HCT116 (cell line): ENCODE measurements at regions not wholly inside any gene's neighbourhood (a gene's known extent, or its start where the extent isn't known, plus 50 kb on each side); places are given as distances from the start of the nearest gene placed in this dataset.

Source experiments
- ATAC-seq: fragments of 200-7000 bp; cut with Tn5 transposase; 2 replicates; pipeline ENCODE4 v1.9.1; 2020; ENCODE audit warnings: mild to moderate bottlenecking, moderate library complexity
- BruUV-seq: library from RNA; stranded (reverse); fragments of 400-500 nt; replicated peaks from 2 replicates; lab custom pipeline; 2021; lab: Mats Ljungman, UMichigan
- CTCF ChIA-PET: fragments of 300-600 bp; sonication (Branson Sonifier 250); formaldehyde crosslinking; loops from one replicate; lab custom pipeline; 2021; ENCODE audit warnings: antibody characterized with exemption; lab: Charles Lee
- POLR2A ChIA-PET: fragments of 300-600, 350-600 bp; sonication (Branson Sonifier 250); formaldehyde crosslinking; loops from one replicate; lab custom pipeline; 2021; ENCODE audit warnings: antibody characterized with exemption; lab: Charles Lee
- RAD21 ChIA-PET, 2 experiments: fragments of 300-600 bp; sonication (Branson Sonifier 250); formaldehyde crosslinking; loops; one replicate each; lab custom pipeline; 2023; ENCODE audit warnings: low total read pairs in 2 of 2; ENCODE audit not compliant: uncharacterized antibody in 2 of 2, unreplicated experiment in 2 of 2, low non-redundant PET in 1 of 2; lab: Charles Lee
- DNase-seq: peaks from one replicate; pipeline ENCODE4 v3.0.0-alpha.2; 2010; ENCODE audit warnings: low read depth, low spot score
- H2AFZ ChIP-seq: fragments of 200-600 bp; shearing (Covaris generic), sonication (generic); 2 replicates; pipeline ENCODE4 v1.6.1; 2017; ENCODE audit warnings: low read depth, mixed run types, mixed read lengths, antibody characterized with exemption, low read length; ENCODE audit not compliant: poor library complexity, severe bottlenecking
- H3K27ac ChIP-seq: 2 replicates; pipeline ENCODE4 v1.5.1; 2012; ENCODE audit warnings: low read depth, low read length
- H3K27me3 ChIP-seq: fragments of 200-600 bp; sonication (generic); 2 replicates; pipeline ENCODE4 v1.6.1; 2016; ENCODE audit warnings: mixed run types, low read length, mixed read lengths; ENCODE audit not compliant: insufficient read depth
- H3K36me3 ChIP-seq, 2 experiments: fragments of 200-500 bp in 1 of 2; fragments of 200-600 bp in 1 of 2; sonication (Bioruptor generic) in 1 of 2; sonication (generic) in 1 of 2; 2 replicates each; pipeline versions ENCODE4 v1.5.1 to v1.6.1; 2014 to 2016; ENCODE audit warnings: low read length in 2 of 2, inconsistent platforms in 1 of 2, mixed read lengths in 1 of 2, mixed run types in 1 of 2; ENCODE audit not compliant: insufficient read depth in 2 of 2, control insufficient read depth in 1 of 2
- H3K4me1 ChIP-seq, 2 experiments: fragments of 200-600 bp in 1 of 2; sonication (generic) in 1 of 2; 2 replicates each; pipeline versions ENCODE4 v1.5.1 to v1.6.1; 2012 to 2017; ENCODE audit warnings: low read length in 2 of 2, inconsistent platforms in 1 of 2, mild to moderate bottlenecking in 1 of 2, mixed read lengths in 1 of 2, mixed run types in 1 of 2, moderate library complexity in 1 of 2; ENCODE audit not compliant: insufficient read depth in 2 of 2, control insufficient read depth in 1 of 2
- H3K4me2 ChIP-seq: fragments of 200-600 bp; sonication (generic); 2 replicates; pipeline ENCODE4 v1.6.1; 2017; ENCODE audit warnings: mixed run types, low read length, mixed read lengths
- H3K4me3 ChIP-seq, 2 experiments: fragments of 200-600 bp in 1 of 2; sonication (generic) in 1 of 2; replicated peaks in 1 of 2; 2 replicates each; pipeline ENCODE4 v1.5.1; 2011 to 2016; ENCODE audit warnings: low read length in 2 of 2, control low read depth in 1 of 2, low read depth in 1 of 2, mild to moderate bottlenecking in 1 of 2, mixed read lengths in 1 of 2, mixed run types in 1 of 2
- H3K79me2 ChIP-seq: fragments of 200-600 bp; sonication (generic); 2 replicates; pipeline ENCODE4 v1.6.1; 2017; ENCODE audit warnings: mild to moderate bottlenecking, mixed run types, low read length, moderate library complexity, mixed read lengths; ENCODE audit not compliant: insufficient read depth
- H3K9ac ChIP-seq: fragments of 200-600 bp; sonication (generic); 2 replicates; pipeline ENCODE4 v1.6.1; 2016; ENCODE audit warnings: low read length, mixed read lengths
- H3K9me2 ChIP-seq: fragments of 200-600 bp; sonication (generic), shearing (Covaris generic); 2 replicates; pipeline ENCODE4 v1.6.1; 2017; ENCODE audit warnings: mixed run types, mild to moderate bottlenecking, moderate library complexity; ENCODE audit not compliant: insufficient read depth
- H3K9me3 ChIP-seq, 2 experiments: fragments of 200-500 bp in 1 of 2; fragments of 200-600 bp in 1 of 2; sonication (Bioruptor generic) in 1 of 2; sonication (generic) in 1 of 2; 2 replicates each; pipeline ENCODE4 v1.6.1; 2014 to 2017; ENCODE audit warnings: low read length in 2 of 2, mixed read lengths in 2 of 2, inconsistent platforms in 1 of 2, low read depth in 1 of 2, mild to moderate bottlenecking in 1 of 2, mixed run types in 1 of 2, moderate library complexity in 1 of 2; ENCODE audit not compliant: control insufficient read depth in 1 of 2, insufficient read depth in 1 of 2
- H4K20me1 ChIP-seq: fragments of 200-600 bp; sonication (generic), shearing (Covaris generic); 2 replicates; pipeline ENCODE4 v1.6.1; 2017; ENCODE audit warnings: mixed run types, mild to moderate bottlenecking, moderate library complexity; ENCODE audit not compliant: insufficient read depth
- CTCF ChIP-seq, 3 experiments: fragments of 200-600 bp in 1 of 3; sonication (generic) in 1 of 3; IDR thresholded peaks in 2 of 3; conservative IDR thresholded peaks in 1 of 3; 2 replicates each; pipeline ENCODE4 v1.5.1; 2012 to 2017; ENCODE audit warnings: low read depth in 2 of 3, low read length in 2 of 3, antibody characterized with exemption in 1 of 3, borderline replicate concordance in 1 of 3, control low read depth in 1 of 3, mild to moderate bottlenecking in 1 of 3, mixed read lengths in 1 of 3, mixed run types in 1 of 3, moderate library complexity in 1 of 3; ENCODE audit not compliant: insufficient read depth in 1 of 3
- ELF1 ChIP-seq: IDR thresholded peaks from 2 replicates; pipeline ENCODE4 v1.6.1; 2012; ENCODE audit warnings: low read depth, borderline replicate concordance
- EZH2 ChIP-seq: fragments of 200-600 bp; sonication (generic); IDR thresholded peaks from 2 replicates; pipeline ENCODE4 v1.6.1; 2017; ENCODE audit warnings: antibody characterized with exemption, mixed run types
- FOSL1 ChIP-seq: IDR thresholded peaks from 2 replicates; pipeline ENCODE4 v1.6.1; 2012; ENCODE audit warnings: low read depth
- JUND ChIP-seq: IDR thresholded peaks from 2 replicates; pipeline ENCODE4 v1.6.1; 2012
- MAX ChIP-seq: IDR thresholded peaks from 2 replicates; pipeline ENCODE4 v1.6.1; 2012
- POLR2AphosphoS5 ChIP-seq: IDR thresholded peaks from 2 replicates; pipeline ENCODE4 v1.6.1; 2011; ENCODE audit warnings: mild to moderate bottlenecking, low read depth, low read length, moderate library complexity
- REST ChIP-seq: IDR thresholded peaks from 2 replicates; pipeline ENCODE4 v1.6.1; 2012; ENCODE audit warnings: low read depth
- SP1 ChIP-seq: IDR thresholded peaks from 2 replicates; pipeline ENCODE4 v1.6.1; 2012; ENCODE audit warnings: low read depth
- SRF ChIP-seq: IDR thresholded peaks from 2 replicates; pipeline ENCODE4 v1.6.1; 2012; ENCODE audit warnings: low read depth
- TCF7L2 ChIP-seq: IDR thresholded peaks from 2 replicates; pipeline ENCODE4 v1.7.0; 2011; ENCODE audit warnings: borderline replicate concordance, inconsistent platforms; ENCODE audit not compliant: insufficient read depth, insufficient read length; ENCODE audit errors: extremely low read depth
- ZNF274 ChIP-seq: fragments of 200-500 bp; sonication (Bioruptor generic); IDR thresholded peaks from 2 replicates; pipeline ENCODE4 v1.6.1; 2014; ENCODE audit warnings: mild to moderate bottlenecking, low read depth, low read length, inconsistent platforms
- intact Hi-C: fragments of 100-400 bp; cut with micrococcal nuclease; formaldehyde crosslinking; loops from 2 replicates; pipeline ENCODE4 v1.10.0; 2022

- RAD21 ChIA-PET: no interaction called here
- no peak for DNase-seq
- Histone ChIP-seq H3K4me3 (no peak overlapping the region), H3K79me2 (no peaks in the 10 kb centered on the region), H3K4me1 (no peaks in the 10 kb centered on the region), H4K20me1 (no peaks in the 10 kb centered on the region), H3K27ac (no peak overlapping the region), H2AFZ (no peak overlapping the region), H3K36me3 (no peaks in the 10 kb centered on the region), H3K27me3 (no peaks in the 10 kb centered on the region; the same call in 1 of the 2 replicates), H3K4me2 (no peak overlapping the region), H3K9me3 (no peaks in the 10 kb centered on the region)
- CTCF ChIA-PET: no interaction called here
- intact Hi-C loops: no loop called here
- POLR2A ChIA-PET: no interaction called here
- BruUV-seq: no TSS peak
- TF ChIP-seq TCF7L2 (no peak), CTCF (IDR thresholded peaks at IDR 0.05 in 2 of 3, conservative IDR thresholded peaks at IDR 0.05 in 1 of 3; ENCODE audit: borderline replicate concordance in 1 of 3, insufficient read depth in 1 of 3, low read depth in 2 of 3, low read length in 2 of 3) (no peak), MAX (no peak), SP1 (no peak), JUND (no peak), REST (no peak), POLR2AphosphoS5 (no peak), FOSL1 (no peak), EZH2 (no peak), ELF1 (no peak), SRF (no peak), ZNF274 (no peak)
- TF ChIP-seq, all 23 proteins: peak for 0
- H3K9me2 ChIP-seq: no peaks in the 10 kb centered on the region
- H3K9ac ChIP-seq: no peak overlapping the region
- ATAC-seq: no peak
These were observed 71.0 kb downstream of the C5orf15 start for GRCh38 chr5:133897431-133897830.
